Right lobe of liver (tissue), 6 donors: ENCODE measurements at regions not wholly inside any gene's neighbourhood (a gene's known extent, or its start where the extent isn't known, plus 50 kb on each side); places are given as distances from the start of the nearest gene placed in this dataset.

Source experiments
- ATAC-seq, 4 donors: fragments of 200-7000 bp; cut with Tn5 transposase; one replicate each; pipeline ENCODE4 v1.9.1; 2020; ENCODE audit warnings: mild to moderate bottlenecking in 4 of 4, moderate library complexity in 4 of 4
- DNase-seq, 3 donors: peaks; one replicate each; pipeline ENCODE4 v3.0.0-alpha.2; 2020
- H3K27ac ChIP-seq, 3 donors: fragments of 200-600 bp; one replicate each; pipeline ENCODE4 v1.8.0; 2022
- H3K27me3 ChIP-seq, 2 donors: fragments of 200-600 bp; one replicate each; pipeline ENCODE4 v1.8.0; 2022
- H3K36me3 ChIP-seq, 4 donors: fragments of 200-600 bp; sonication (generic) in 1 of 4; one replicate each; pipeline versions ENCODE4 v1.5.1 to v1.8.0; 2017 to 2022; ENCODE audit warnings: control low read depth in 1 of 4
- H3K4me1 ChIP-seq, 4 donors: fragments of 200-600 bp; sonication (generic) in 1 of 4; one replicate each; pipeline versions ENCODE4 v1.5.1 to v1.8.0; 2017 to 2022; ENCODE audit warnings: control low read depth in 1 of 4
- H3K4me3 ChIP-seq, 3 donors: fragments of 200-600 bp; one replicate each; pipeline ENCODE4 v1.8.0; 2022
- H3K9me3 ChIP-seq, 4 donors: fragments of 200-600 bp; sonication (generic) in 1 of 4; one replicate each; pipeline versions ENCODE4 v1.5.1 to v1.8.0; 2017 to 2022; ENCODE audit warnings: control low read depth in 1 of 4
- CTCF ChIP-seq, 4 donors: fragments of 200-600 bp in 3 of 4; fragments of 450-650 bp in 1 of 4; IDR thresholded peaks; one replicate each; pipeline versions ENCODE4 v1.5.1 to v1.8.0; 2016 to 2022; ENCODE audit warnings: antibody characterized with exemption in 4 of 4, mild to moderate bottlenecking in 2 of 4
- POLR2A ChIP-seq: fragments of 450-650 bp; IDR thresholded peaks from one replicate; pipeline ENCODE4 v1.6.1; 2017; ENCODE audit warnings: antibody characterized with exemption, mild to moderate bottlenecking
- WGBS: methylation state at CpG from one replicate; pipeline ENCODE4 v1.1.6; 2018; ENCODE audit warnings: low coverage, low lambda C conversion rate; ENCODE audit not compliant: insufficient coverage; ENCODE audit errors: missing lambda C conversion rate; 5-methylcytosine and 5-hydroxymethylcytosine counted together
- intact Hi-C, 2 donors: fragments of 100-400 bp; cut with DNase I; formaldehyde crosslinking; loops; one replicate each; pipeline versions ENCODE4 v1.11.2 to v1.14.1; 2022
- donor health status: DM: no; HTN: yes; CAD: no.
- donor health status: DM: no; HTN: no; CAD: no.
- donor health status: DM: no; HTN: no; CAD: no.
- donor health status: DM: no; HTN: yes; CAD: no.
- donor health status: DM: no; HTN: yes; CAD: no.

DNA sequence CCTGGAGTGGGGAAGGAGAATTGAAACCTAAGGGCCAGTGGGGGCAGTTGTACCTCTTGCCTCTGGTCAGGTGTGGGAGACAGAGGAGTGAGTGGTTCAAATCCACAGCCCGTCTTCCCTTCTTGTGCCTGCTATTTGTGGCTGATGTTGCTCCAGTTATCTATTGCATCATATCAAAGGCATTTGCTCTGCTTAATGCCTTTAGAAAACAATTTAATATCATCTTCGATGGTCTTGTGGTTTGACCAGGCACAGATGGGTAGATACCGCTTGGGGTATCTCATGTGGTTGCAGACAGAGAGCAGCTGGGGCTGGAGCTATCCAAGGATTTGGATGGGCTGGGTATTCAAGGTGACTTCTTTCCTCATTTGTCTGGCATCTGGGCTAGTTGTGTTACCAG lies 376.1 kb upstream of the RBFOX1 start:
- WGBS, result 64% methylated on average over 3 of the region's 3 CpGs
- no peaks in the 10 kb centered on the region for H3K27me3 ChIP-seq
- H3K36me3 ChIP-seq, result no peaks in the 10 kb centered on the region
- TF ChIP-seq CTCF (IDR thresholded peaks at IDR 0.05), result no peak
- no peak for TF ChIP-seq POLR2A
- intact Hi-C loops, result no loop called here
- ATAC-seq (no peak), DNase-seq (no peak)
- H3K4me3 ChIP-seq, result no peak overlapping the region
- H3K27ac ChIP-seq, result no peak overlapping the region
- no peaks in the 10 kb centered on the region for H3K9me3 ChIP-seq
- H3K4me1 ChIP-seq, result no peaks in the 10 kb centered on the region

DNA sequence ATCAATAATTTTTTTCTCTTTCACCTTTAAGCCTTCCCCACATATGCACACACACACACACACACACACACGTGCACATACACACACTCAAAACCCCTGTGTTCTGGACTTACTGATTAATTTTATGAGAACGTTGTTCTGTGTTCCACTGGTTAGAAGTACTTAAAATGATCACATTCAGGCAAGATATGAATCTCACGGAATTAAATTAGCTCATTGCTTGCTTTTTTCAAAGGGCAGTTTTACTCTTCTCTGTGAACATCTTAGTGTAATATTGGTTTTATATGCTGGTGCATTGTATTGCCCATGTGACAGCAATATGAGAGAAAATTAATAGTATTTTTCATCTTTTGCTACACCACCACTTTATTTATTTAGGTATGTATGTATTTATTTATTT lies 377.3 kb upstream of the RBFOX1 start:
- Histone ChIP-seq H3K27me3 (no peaks in the 10 kb centered on the region), H3K9me3 (no peaks in the 10 kb centered on the region), H3K27ac (no peak overlapping the region), H3K4me1 (no peaks in the 10 kb centered on the region), H3K4me3 (no peak overlapping the region), H3K36me3 (no peaks in the 10 kb centered on the region)
- ATAC-seq, result no peak
- no peak for DNase-seq
- no peak for TF ChIP-seq CTCF (IDR thresholded peaks at IDR 0.05)
- no peak for TF ChIP-seq POLR2A
- intact Hi-C loops, result no loop called here
- WGBS, result 57% methylated on average over 3 of the region's 3 CpGs

DNA sequence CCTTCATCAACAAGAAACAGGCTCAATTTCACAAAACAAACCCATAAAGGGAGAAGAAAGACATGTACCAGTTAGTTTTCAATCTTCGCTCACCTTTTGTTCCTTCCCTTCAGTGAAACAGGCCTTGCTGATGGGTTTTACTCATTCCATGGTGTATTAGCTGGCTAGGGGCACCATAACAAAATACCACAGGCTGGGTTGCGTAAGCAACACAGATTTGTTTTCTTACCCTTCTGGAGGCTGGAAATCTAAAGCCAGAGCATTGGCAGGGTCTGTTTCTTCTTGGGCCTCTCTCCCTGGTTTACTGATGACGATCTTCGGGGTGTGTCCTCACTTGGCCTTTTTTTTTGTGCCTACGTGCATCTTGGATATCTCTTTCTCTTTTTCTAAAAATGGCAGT lies 383.4 kb upstream of the RBFOX1 start:
- WGBS, result 49% methylated on average over 4 of the region's 5 CpGs
- TF ChIP-seq CTCF (IDR thresholded peaks at IDR 0.05) (no peak), POLR2A (no peak)
- Histone ChIP-seq H3K4me1 (no peaks in the 10 kb centered on the region), H3K4me3 (no peak overlapping the region), H3K27ac (no peak overlapping the region), H3K36me3 (no peaks in the 10 kb centered on the region), H3K27me3 (no peaks in the 10 kb centered on the region), H3K9me3 (no peaks in the 10 kb centered on the region)
- DNase-seq, result no peak
- ATAC-seq, result no peak
- intact Hi-C loops, result no loop called here

GRCh38 chr16:6947291-6947690 lies 385.4 kb upstream of the RBFOX1 start:
- Histone ChIP-seq H3K4me3 (no peak overlapping the region), H3K4me1 (no peaks in the 10 kb centered on the region), H3K36me3 (no peaks in the 10 kb centered on the region), H3K27me3 (no peaks in the 10 kb centered on the region), H3K27ac (no peak overlapping the region), H3K9me3 (no peaks in the 10 kb centered on the region)
- TF ChIP-seq CTCF (IDR thresholded peaks at IDR 0.05) (no peak), POLR2A (no peak)
- ATAC-seq, result no peak
- DNase-seq, result no peak
- 43% methylated on average over 6 of the region's 6 CpGs for WGBS
- intact Hi-C loops, result no loop called here

GRCh38 chr16:6946802-6947201 lies 385.8 kb upstream of the RBFOX1 start:
- Histone ChIP-seq H3K36me3 (no peaks in the 10 kb centered on the region), H3K27ac (no peak overlapping the region), H3K4me3 (no peak overlapping the region), H3K27me3 (no peaks in the 10 kb centered on the region), H3K4me1 (no peaks in the 10 kb centered on the region), H3K9me3 (no peaks in the 10 kb centered on the region)
- intact Hi-C loops, result no loop called here
- WGBS, result 30% methylated on average over 1 of the region's 1 CpG
- DNase-seq, result no peak
- no peak for TF ChIP-seq POLR2A
- no peak for TF ChIP-seq CTCF (IDR thresholded peaks at IDR 0.05)
- no peak for ATAC-seq
